SK-N-SH (cell line): ENCODE measurements at regions not wholly inside any gene's neighbourhood (a gene's known extent, or its start where the extent isn't known, plus 50 kb on each side); places are given as distances from the start of the nearest gene placed in this dataset.

Experiments used
- CHD2 ChIP-seq: fragments of 150-350 bp; IDR thresholded peaks from 2 replicates; pipeline ENCODE4 v1.6.1; 2018; ENCODE audit warnings: low read length; ENCODE audit not compliant: partially characterized antibody
- ELF1 ChIP-seq: IDR thresholded peaks from 2 replicates; pipeline ENCODE4 v1.4.0; 2012
- EP300 ChIP-seq, 2 experiments: IDR thresholded peaks; 2 replicates each; pipeline versions ENCODE4 v1.4.0 to v1.6.1; 2012; ENCODE audit warnings: borderline replicate concordance in 1 of 2, low read depth in 1 of 2, low read length in 1 of 2
- EZH2phosphoT487 ChIP-seq: fragments of 200-600 bp; sonication (generic); IDR thresholded peaks from 2 replicates; pipeline ENCODE4 v1.6.1; 2017; ENCODE audit warnings: low read depth, mixed run types, mild to moderate bottlenecking, antibody characterized with exemption, moderate library complexity, borderline replicate concordance
- MAX ChIP-seq: IDR thresholded peaks from 2 replicates; pipeline ENCODE4 v1.4.0; 2012; ENCODE audit warnings: low read depth
- MEF2A ChIP-seq: IDR thresholded peaks from 2 replicates; pipeline ENCODE4 v1.4.0; 2012; ENCODE audit warnings: low read depth, borderline replicate concordance
- POLR2AphosphoS5 ChIP-seq: IDR thresholded peaks from 2 replicates; pipeline ENCODE4 v1.6.1; 2012; ENCODE audit warnings: low read depth, low read length
- RFX5 ChIP-seq: IDR thresholded peaks from 2 replicates; pipeline ENCODE4 v1.6.1; 2012; ENCODE audit warnings: mild to moderate bottlenecking, improper control_type of control experiment, low read length
- SIN3A ChIP-seq: IDR thresholded peaks from 2 replicates; pipeline ENCODE4 v1.6.1; 2012; ENCODE audit warnings: low read depth, mild to moderate bottlenecking, low read length, moderate library complexity, borderline replicate concordance
- TEAD4 ChIP-seq: IDR thresholded peaks from 2 replicates; pipeline ENCODE4 v1.4.0; 2012; ENCODE audit warnings: mild to moderate bottlenecking, borderline replicate concordance; ENCODE audit not compliant: insufficient read depth
- YY1 ChIP-seq: IDR thresholded peaks from 2 replicates; pipeline ENCODE4 v1.4.0; 2012; ENCODE audit warnings: low read depth, mild to moderate bottlenecking
- ZBTB33 ChIP-seq: IDR thresholded peaks from 2 replicates; pipeline ENCODE4 v1.4.0; 2012; ENCODE audit warnings: low read depth, borderline replicate concordance
- TF ChIP-seq, protein P1 (sequence below): fragments of 200-600 bp; sonication (generic); IDR thresholded peaks from 2 replicates; pipeline ENCODE4 v1.6.1; 2017; ENCODE audit warnings: antibody characterized with exemption, mild to moderate bottlenecking, moderate library complexity

GRCh38 chr3:94758751-94759150 is 695.9 kb downstream of the NSUN3 start:
- TF ChIP-seq, protein P1, sequence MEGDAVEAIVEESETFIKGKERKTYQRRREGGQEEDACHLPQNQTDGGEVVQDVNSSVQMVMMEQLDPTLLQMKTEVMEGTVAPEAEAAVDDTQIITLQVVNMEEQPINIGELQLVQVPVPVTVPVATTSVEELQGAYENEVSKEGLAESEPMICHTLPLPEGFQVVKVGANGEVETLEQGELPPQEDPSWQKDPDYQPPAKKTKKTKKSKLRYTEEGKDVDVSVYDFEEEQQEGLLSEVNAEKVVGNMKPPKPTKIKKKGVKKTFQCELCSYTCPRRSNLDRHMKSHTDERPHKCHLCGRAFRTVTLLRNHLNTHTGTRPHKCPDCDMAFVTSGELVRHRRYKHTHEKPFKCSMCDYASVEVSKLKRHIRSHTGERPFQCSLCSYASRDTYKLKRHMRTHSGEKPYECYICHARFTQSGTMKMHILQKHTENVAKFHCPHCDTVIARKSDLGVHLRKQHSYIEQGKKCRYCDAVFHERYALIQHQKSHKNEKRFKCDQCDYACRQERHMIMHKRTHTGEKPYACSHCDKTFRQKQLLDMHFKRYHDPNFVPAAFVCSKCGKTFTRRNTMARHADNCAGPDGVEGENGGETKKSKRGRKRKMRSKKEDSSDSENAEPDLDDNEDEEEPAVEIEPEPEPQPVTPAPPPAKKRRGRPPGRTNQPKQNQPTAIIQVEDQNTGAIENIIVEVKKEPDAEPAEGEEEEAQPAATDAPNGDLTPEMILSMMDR: no peak
- TF ChIP-seq RFX5 (no peak), TEAD4 (no peak), MAX (no peak), EP300 (IDR thresholded peaks at IDR 0.05; ENCODE audit: borderline replicate concordance in 1 of 2, low read depth in 1 of 2, low read length in 1 of 2) (no peak), EZH2phosphoT487 (no peak), MEF2A (no peak), POLR2AphosphoS5 (no peak), ELF1 (no peak), YY1 (no peak), CHD2 (no peak), SIN3A (no peak), ZBTB33 (no peak)
